SIG-M5 treated with dmso at 0.1 percent for 504 hours (cell line): ENCODE measurements at regions not wholly inside any gene's neighbourhood (a gene's known extent, or its start where the extent isn't known, plus 50 kb on each side); places are given as distances from the start of the nearest gene placed in this dataset.
"Not testable (repeated sequence)": the region's sequence is repeated elsewhere in the genome, so short reads cannot be mapped to it uniquely, and the experiment has no call there.

Experiments
- DNase-seq: peaks from one replicate; lab custom pipeline; 2025; ENCODE audit not compliant: unreplicated experiment; lab: John Stamatoyannopoulos, UW

- DNase-seq: peak; percentile 54
Measured at GRCh38 chr1:187038784-187039183, 210.0 kb downstream of the PLA2G4A start.

GRCh38 chr1:187041104-187041503 is 212.4 kb downstream of the PLA2G4A start:
- no peak for DNase-seq

GRCh38 chr1:187042538-187042937 is 213.8 kb downstream of the PLA2G4A start:
- DNase-seq: no peak

- not testable (repeated sequence) for DNase-seq
Measured at GRCh38 chr1:187043433-187043832, 214.7 kb downstream of the PLA2G4A start.

GRCh38 chr1:187044411-187044810 is 215.7 kb downstream of the PLA2G4A start:
- no peak for DNase-seq

GRCh38 chr1:187045371-187045770 is 216.6 kb downstream of the PLA2G4A start:
- DNase-seq: no peak

GRCh38 chr1:187046293-187046692 is 217.5 kb downstream of the PLA2G4A start:
- no peak for DNase-seq

GRCh38 chr1:187047298-187047697 is 218.5 kb downstream of the PLA2G4A start:
- DNase-seq: no peak

GRCh38 chr1:187051618-187052232 is 223.0 kb downstream of the PLA2G4A start:
- peak; percentile 57 for DNase-seq

- no peak for DNase-seq
Measured at GRCh38 chr1:187053876-187054275, 225.1 kb downstream of the PLA2G4A start.

- peak; percentile 17 for DNase-seq
Measured at GRCh38 chr1:187054862-187055757, 226.4 kb downstream of the PLA2G4A start.

GRCh38 chr1:187063271-187063670 is 234.5 kb downstream of the PLA2G4A start:
- no peak for DNase-seq

- DNase-seq: no peak
Measured at GRCh38 chr1:187067160-187067559, 238.4 kb downstream of the PLA2G4A start.

- no peak for DNase-seq
Measured at GRCh38 chr1:187070076-187070475, 241.3 kb downstream of the PLA2G4A start.

- not testable (repeated sequence) for DNase-seq
Measured at GRCh38 chr1:187072262-187073034, 243.7 kb downstream of the PLA2G4A start.

- not testable (repeated sequence) for DNase-seq
Measured at GRCh38 chr1:187073035-187073560, 244.3 kb downstream of the PLA2G4A start.

GRCh38 chr1:187073634-187074245 is 245.0 kb downstream of the PLA2G4A start:
- DNase-seq: not testable (repeated sequence)

GRCh38 chr1:187074445-187075048 is 245.8 kb downstream of the PLA2G4A start:
- no peak for DNase-seq

- DNase-seq: no peak
Measured at GRCh38 chr1:187076922-187077321, 248.2 kb downstream of the PLA2G4A start.

GRCh38 chr1:187078321-187078720 is 249.6 kb downstream of the PLA2G4A start:
- no peak for DNase-seq
